ENCODE measurements at regions not wholly inside any gene's neighbourhood (a gene's known extent, or its start where the extent isn't known, plus 50 kb on each side); places are given as distances from the start of the nearest gene placed in this dataset.
A peak's percentile ranks its signal among the peaks of the same experiment; 100 is the strongest.

- Histone ChIP-seq H3K4me3 (ENCODE audit: severe bottlenecking) (no peak overlapping the region), H3K4me1 (ENCODE audit: insufficient read depth, poor library complexity, severe bottlenecking) (no peaks in the 10 kb centered on the region), H3K36me3 (ENCODE audit: low read depth) (no peaks in the 10 kb centered on the region), H3K9me3 (ENCODE audit: severe bottlenecking) (no peaks in the 10 kb centered on the region), H3K27me3 (ENCODE audit: insufficient read depth, poor library complexity, severe bottlenecking) (no peaks in the 10 kb centered on the region), H3K27ac (ENCODE audit: poor library complexity, severe bottlenecking) (no peak overlapping the region)
- TF ChIP-seq CTCF (IDR thresholded peaks at IDR 0.05; ENCODE audit: poor library complexity, severe bottlenecking): no peak
- no peak for DNase-seq (ENCODE audit: low spot score)
- ATAC-seq (ENCODE audit: low read depth): no peak
Measured at GRCh38 chr10:16274911-16275310, 161.9 kb upstream of the PTER start.

- Histone ChIP-seq H3K4me1 (ENCODE audit: insufficient read depth, poor library complexity, severe bottlenecking) (no peaks in the 10 kb centered on the region), H3K27me3 (ENCODE audit: insufficient read depth, poor library complexity, severe bottlenecking) (no peaks in the 10 kb centered on the region), H3K4me3 (ENCODE audit: severe bottlenecking) (no peak overlapping the region), H3K9me3 (ENCODE audit: severe bottlenecking) (no peaks in the 10 kb centered on the region), H3K36me3 (ENCODE audit: low read depth) (no peaks in the 10 kb centered on the region), H3K27ac (ENCODE audit: poor library complexity, severe bottlenecking) (no peak overlapping the region)
- no peak for TF ChIP-seq CTCF (IDR thresholded peaks at IDR 0.05; ENCODE audit: poor library complexity, severe bottlenecking)
- DNase-seq (ENCODE audit: low spot score) (no peak), ATAC-seq (ENCODE audit: low read depth) (no peak)
Measured at GRCh38 chr10:16280595-16280994, 156.2 kb upstream of the PTER start.

- DNase-seq (ENCODE audit: low spot score) (no peak), ATAC-seq (ENCODE audit: low read depth) (no peak)
- no peak for TF ChIP-seq CTCF (IDR thresholded peaks at IDR 0.05; ENCODE audit: poor library complexity, severe bottlenecking)
- Histone ChIP-seq H3K4me1 (ENCODE audit: insufficient read depth, poor library complexity, severe bottlenecking) (no peaks in the 10 kb centered on the region), H3K27me3 (ENCODE audit: insufficient read depth, poor library complexity, severe bottlenecking) (no peaks in the 10 kb centered on the region), H3K36me3 (ENCODE audit: low read depth) (no peaks in the 10 kb centered on the region), H3K4me3 (ENCODE audit: severe bottlenecking) (no peak overlapping the region), H3K27ac (ENCODE audit: poor library complexity, severe bottlenecking) (no peak overlapping the region), H3K9me3 (ENCODE audit: severe bottlenecking) (no peaks in the 10 kb centered on the region)
Measured at GRCh38 chr10:16292366-16292765, 144.4 kb upstream of the PTER start.

- DNase-seq (ENCODE audit: low spot score) (no peak), ATAC-seq (ENCODE audit: low read depth) (no peak)
- Histone ChIP-seq H3K4me3 (ENCODE audit: severe bottlenecking) (no peak overlapping the region), H3K27me3 (ENCODE audit: insufficient read depth, poor library complexity, severe bottlenecking) (no peaks in the 10 kb centered on the region), H3K4me1 (ENCODE audit: insufficient read depth, poor library complexity, severe bottlenecking) (no peaks in the 10 kb centered on the region), H3K9me3 (ENCODE audit: severe bottlenecking) (no peaks in the 10 kb centered on the region), H3K27ac (ENCODE audit: poor library complexity, severe bottlenecking) (no peak overlapping the region), H3K36me3 (ENCODE audit: low read depth) (no peaks in the 10 kb centered on the region)
- no peak for TF ChIP-seq CTCF (IDR thresholded peaks at IDR 0.05; ENCODE audit: poor library complexity, severe bottlenecking)
Measured at GRCh38 chr10:16297069-16297468, 139.7 kb upstream of the PTER start.

- Histone ChIP-seq H3K9me3 (ENCODE audit: severe bottlenecking) (no peaks in the 10 kb centered on the region), H3K27me3 (ENCODE audit: insufficient read depth, poor library complexity, severe bottlenecking) (no peaks in the 10 kb centered on the region), H3K27ac (ENCODE audit: poor library complexity, severe bottlenecking) (no peak overlapping the region), H3K4me3 (ENCODE audit: severe bottlenecking) (no peak overlapping the region), H3K4me1 (ENCODE audit: insufficient read depth, poor library complexity, severe bottlenecking) (no peaks in the 10 kb centered on the region), H3K36me3 (ENCODE audit: low read depth) (no peaks in the 10 kb centered on the region)
- DNase-seq (ENCODE audit: low spot score) (no peak), ATAC-seq (ENCODE audit: low read depth) (peak; percentile 51; the same call in 2 of the 3 replicates)
- no peak for TF ChIP-seq CTCF (IDR thresholded peaks at IDR 0.05; ENCODE audit: poor library complexity, severe bottlenecking)
Measured at GRCh38 chr10:16297642-16298041, 139.2 kb upstream of the PTER start.

Data from RWPE2 (cell line).